ENCODE measurements at regions not wholly inside any gene's neighbourhood (a gene's known extent, or its start where the extent isn't known, plus 50 kb on each side); places are given as distances from the start of the nearest gene placed in this dataset.

- TF ChIP-seq, protein P1, sequence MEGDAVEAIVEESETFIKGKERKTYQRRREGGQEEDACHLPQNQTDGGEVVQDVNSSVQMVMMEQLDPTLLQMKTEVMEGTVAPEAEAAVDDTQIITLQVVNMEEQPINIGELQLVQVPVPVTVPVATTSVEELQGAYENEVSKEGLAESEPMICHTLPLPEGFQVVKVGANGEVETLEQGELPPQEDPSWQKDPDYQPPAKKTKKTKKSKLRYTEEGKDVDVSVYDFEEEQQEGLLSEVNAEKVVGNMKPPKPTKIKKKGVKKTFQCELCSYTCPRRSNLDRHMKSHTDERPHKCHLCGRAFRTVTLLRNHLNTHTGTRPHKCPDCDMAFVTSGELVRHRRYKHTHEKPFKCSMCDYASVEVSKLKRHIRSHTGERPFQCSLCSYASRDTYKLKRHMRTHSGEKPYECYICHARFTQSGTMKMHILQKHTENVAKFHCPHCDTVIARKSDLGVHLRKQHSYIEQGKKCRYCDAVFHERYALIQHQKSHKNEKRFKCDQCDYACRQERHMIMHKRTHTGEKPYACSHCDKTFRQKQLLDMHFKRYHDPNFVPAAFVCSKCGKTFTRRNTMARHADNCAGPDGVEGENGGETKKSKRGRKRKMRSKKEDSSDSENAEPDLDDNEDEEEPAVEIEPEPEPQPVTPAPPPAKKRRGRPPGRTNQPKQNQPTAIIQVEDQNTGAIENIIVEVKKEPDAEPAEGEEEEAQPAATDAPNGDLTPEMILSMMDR (IDR thresholded peaks at IDR 0.05), result no peak
- TF ChIP-seq POLR2AphosphoS5 (IDR thresholded peaks at IDR 0.05), result no peak
Measured at GRCh38 chr18:25490316-25490715, 138.3 kb upstream of the ZNF521 start.

Data from transverse colon (tissue), 4 donors.